Progenitor cell of endocrine pancreas (in vitro differentiated cells): ENCODE measurements at regions not wholly inside any gene's neighbourhood (a gene's known extent, or its start where the extent isn't known, plus 50 kb on each side); places are given as distances from the start of the nearest gene placed in this dataset.
A peak's percentile ranks its signal among the peaks of the same experiment; 100 is the strongest.

Experiments used
- DNase-seq: peaks from one replicate; pipeline ENCODE4 v3.0.0; 2021; ENCODE audit warnings: low spot score; ENCODE audit not compliant: unreplicated experiment
- H3K27ac Mint-ChIP-seq: 2 replicates; pipeline ENCODE4 v1.8.0; 2021; ENCODE audit warnings: mild to moderate bottlenecking, moderate library complexity, mixed read lengths
- H3K27me3 Mint-ChIP-seq: 2 replicates; pipeline ENCODE4 v1.8.0; 2021; ENCODE audit warnings: mixed read lengths
- H3K36me3 Mint-ChIP-seq: 2 replicates; pipeline ENCODE4 v1.8.0; 2022; ENCODE audit warnings: mixed read lengths; ENCODE audit not compliant: insufficient read depth
- H3K4me1 Mint-ChIP-seq: 2 replicates; pipeline ENCODE4 v1.8.0; 2021; ENCODE audit warnings: low read depth, mixed read lengths
- H3K4me3 Mint-ChIP-seq: 2 replicates; pipeline ENCODE4 v1.8.0; 2021; ENCODE audit warnings: low read depth, mild to moderate bottlenecking, moderate library complexity, mixed read lengths
- H3K9me3 Mint-ChIP-seq: 2 replicates; pipeline ENCODE4 v1.8.0; 2021; ENCODE audit warnings: low read depth, mixed read lengths
- TF ChIP-seq, protein P1 (sequence below): fragments of 200-600 bp; sonication (generic); IDR thresholded peaks from one replicate; pipeline ENCODE4 v1.5.0; 2021; ENCODE audit warnings: antibody characterized with exemption, mild to moderate bottlenecking; ENCODE audit not compliant: unreplicated experiment

DNA sequence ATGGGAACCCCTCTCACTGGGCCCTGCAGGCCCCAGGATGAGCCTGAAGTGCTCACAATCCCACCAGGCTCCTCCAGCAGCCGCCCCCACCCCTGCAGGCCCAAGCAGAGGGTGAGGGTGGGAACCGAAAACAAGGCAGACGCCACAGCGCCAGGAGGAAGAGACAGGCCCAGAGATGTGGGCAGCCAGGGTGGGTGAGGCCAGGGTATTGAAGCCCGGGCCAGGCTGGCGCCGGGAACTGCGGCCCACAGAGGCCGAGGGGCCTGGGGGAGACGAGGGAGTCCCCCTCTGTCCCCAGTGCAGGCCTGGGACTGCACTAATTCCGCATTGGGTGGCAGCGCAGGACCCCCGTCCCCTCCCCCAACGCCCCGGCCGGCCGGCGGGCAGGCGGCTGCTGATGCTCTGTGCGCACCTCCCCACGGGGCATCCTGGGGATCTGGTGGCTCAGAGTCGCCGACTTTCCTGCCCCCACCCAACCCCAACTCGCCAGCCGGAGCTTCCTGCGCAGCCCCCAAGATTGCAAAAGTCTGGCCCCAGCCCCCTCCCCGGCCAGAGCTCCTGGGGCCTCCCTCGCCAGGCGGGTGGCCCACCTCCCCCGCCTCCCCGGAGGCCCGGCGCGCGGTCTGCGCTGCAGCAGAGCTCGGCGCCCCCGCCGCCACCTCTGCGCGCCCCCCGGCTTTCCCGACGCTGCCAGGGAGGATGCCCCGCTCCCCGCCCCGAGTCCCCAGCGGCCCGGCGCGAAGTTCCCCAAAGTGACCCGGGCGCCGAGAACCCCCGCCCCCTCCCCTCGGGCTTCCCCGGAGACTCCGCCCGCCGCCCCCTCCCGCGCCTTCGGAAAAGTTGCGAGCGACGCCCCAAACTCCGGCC lies 107.8 kb downstream of the ENGASE start:
- Mint-ChIP-seq H3K4me3 (peak overlapping the region; percentile 38), H3K27me3 (peaks cover 87% of the 10 kb centered on the region), H3K36me3 (no peaks in the 10 kb centered on the region), H3K4me1 (peaks cover 2% of the 10 kb centered on the region), H3K27ac (no peak overlapping the region), H3K9me3 (no peaks in the 10 kb centered on the region)
- TF ChIP-seq, protein P1, sequence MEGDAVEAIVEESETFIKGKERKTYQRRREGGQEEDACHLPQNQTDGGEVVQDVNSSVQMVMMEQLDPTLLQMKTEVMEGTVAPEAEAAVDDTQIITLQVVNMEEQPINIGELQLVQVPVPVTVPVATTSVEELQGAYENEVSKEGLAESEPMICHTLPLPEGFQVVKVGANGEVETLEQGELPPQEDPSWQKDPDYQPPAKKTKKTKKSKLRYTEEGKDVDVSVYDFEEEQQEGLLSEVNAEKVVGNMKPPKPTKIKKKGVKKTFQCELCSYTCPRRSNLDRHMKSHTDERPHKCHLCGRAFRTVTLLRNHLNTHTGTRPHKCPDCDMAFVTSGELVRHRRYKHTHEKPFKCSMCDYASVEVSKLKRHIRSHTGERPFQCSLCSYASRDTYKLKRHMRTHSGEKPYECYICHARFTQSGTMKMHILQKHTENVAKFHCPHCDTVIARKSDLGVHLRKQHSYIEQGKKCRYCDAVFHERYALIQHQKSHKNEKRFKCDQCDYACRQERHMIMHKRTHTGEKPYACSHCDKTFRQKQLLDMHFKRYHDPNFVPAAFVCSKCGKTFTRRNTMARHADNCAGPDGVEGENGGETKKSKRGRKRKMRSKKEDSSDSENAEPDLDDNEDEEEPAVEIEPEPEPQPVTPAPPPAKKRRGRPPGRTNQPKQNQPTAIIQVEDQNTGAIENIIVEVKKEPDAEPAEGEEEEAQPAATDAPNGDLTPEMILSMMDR, result no peak
- no peak for DNase-seq

DNA sequence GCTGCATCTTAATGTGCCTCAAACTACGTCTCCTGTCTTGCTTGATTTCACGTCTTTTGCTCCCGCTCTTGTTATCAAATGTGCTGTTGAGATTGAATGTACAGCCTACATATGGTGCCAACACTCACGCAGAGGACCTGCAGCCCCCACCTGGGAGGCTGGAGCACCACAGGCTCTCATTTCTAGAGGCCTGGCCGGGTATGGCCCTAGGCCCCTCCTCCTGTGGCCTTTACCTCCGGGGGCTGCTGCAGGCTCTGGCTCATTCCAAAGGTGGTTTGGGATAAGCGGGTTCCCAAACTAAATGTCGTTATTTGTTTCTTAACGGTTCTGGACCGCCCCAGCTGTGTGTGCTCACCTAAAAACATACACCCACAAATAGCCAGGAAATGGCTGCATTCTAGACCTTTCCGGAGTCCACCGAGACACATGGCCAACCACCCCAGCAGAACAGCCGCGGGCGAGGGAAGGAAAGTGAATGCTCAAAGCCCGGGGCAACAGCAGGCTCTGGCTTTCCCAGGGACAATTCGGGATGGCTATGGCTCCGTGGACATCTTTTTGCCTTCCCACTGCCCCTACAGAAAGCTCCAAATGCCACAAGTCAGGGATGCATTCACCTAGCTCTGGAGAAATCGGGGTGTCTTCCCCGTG lies 105.9 kb downstream of the ENGASE start:
- H3K27me3 Mint-ChIP-seq, result peaks cover 76% of the 10 kb centered on the region
- DNase-seq, result no peak

DNA sequence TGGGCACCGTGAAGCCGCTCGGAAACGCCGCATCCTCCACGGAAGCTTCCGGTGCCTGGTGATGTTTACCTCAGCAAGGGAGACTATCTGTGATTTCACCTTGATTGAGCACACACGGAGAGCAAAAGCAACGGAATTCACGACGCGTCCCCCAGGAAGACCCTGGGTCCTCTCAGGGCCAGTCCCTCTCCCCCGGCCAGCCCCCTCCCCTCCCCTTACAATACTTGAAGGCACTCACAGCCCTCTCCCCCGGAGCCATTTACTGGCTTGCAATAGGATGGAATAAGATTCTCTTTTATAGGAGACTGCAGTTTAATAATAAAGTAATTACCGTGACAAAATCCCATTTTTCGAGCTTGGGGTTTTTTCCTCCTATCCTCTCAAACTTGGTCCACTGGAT lies 104.7 kb downstream of the ENGASE start:
- H3K36me3 Mint-ChIP-seq, result no peaks in the 10 kb centered on the region
- DNase-seq, result no peak
- TF ChIP-seq, protein P1, result no peak
- H3K4me3 Mint-ChIP-seq, result no peak overlapping the region
- H3K4me1 Mint-ChIP-seq, result peaks cover 2% of the 10 kb centered on the region
- H3K9me3 Mint-ChIP-seq, result no peaks in the 10 kb centered on the region
- H3K27me3 Mint-ChIP-seq, result peaks cover 65% of the 10 kb centered on the region
- H3K27ac Mint-ChIP-seq, result no peak overlapping the region

More for the DNA sequence above, 105.9 kb downstream of the ENGASE start:
- Mint-ChIP-seq H3K27ac (no peak overlapping the region), H3K9me3 (no peaks in the 10 kb centered on the region), H3K4me3 (no peak overlapping the region), H3K4me1 (peaks cover 2% of the 10 kb centered on the region), H3K36me3 (no peaks in the 10 kb centered on the region)
- TF ChIP-seq, protein P1, result no peak

DNA sequence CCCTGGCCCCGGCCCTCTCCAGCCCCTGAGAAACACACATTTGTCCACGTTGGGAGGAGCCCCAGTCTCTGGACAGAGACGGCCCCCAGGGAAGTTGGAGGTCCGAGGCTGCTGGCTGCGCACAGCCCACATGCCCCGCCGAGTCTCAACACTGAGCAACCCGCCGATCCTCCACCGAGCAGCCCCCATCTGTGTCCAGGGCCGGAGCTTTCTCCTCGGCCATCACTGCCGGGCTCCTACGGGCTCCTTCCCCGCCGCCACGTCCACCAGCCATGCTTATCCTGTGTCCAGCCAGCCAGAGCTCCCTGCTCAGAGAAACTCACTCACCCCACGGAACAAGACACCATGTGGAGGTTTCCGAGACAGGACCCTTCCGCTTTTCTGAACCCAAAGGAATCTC lies 103.3 kb downstream of the ENGASE start:
- Mint-ChIP-seq H3K4me1 (no peaks in the 10 kb centered on the region), H3K27ac (no peak overlapping the region), H3K9me3 (no peaks in the 10 kb centered on the region), H3K27me3 (peaks cover 56% of the 10 kb centered on the region), H3K4me3 (no peak overlapping the region), H3K36me3 (no peaks in the 10 kb centered on the region)
- TF ChIP-seq, protein P1, result no peak
- DNase-seq, result no peak

DNA sequence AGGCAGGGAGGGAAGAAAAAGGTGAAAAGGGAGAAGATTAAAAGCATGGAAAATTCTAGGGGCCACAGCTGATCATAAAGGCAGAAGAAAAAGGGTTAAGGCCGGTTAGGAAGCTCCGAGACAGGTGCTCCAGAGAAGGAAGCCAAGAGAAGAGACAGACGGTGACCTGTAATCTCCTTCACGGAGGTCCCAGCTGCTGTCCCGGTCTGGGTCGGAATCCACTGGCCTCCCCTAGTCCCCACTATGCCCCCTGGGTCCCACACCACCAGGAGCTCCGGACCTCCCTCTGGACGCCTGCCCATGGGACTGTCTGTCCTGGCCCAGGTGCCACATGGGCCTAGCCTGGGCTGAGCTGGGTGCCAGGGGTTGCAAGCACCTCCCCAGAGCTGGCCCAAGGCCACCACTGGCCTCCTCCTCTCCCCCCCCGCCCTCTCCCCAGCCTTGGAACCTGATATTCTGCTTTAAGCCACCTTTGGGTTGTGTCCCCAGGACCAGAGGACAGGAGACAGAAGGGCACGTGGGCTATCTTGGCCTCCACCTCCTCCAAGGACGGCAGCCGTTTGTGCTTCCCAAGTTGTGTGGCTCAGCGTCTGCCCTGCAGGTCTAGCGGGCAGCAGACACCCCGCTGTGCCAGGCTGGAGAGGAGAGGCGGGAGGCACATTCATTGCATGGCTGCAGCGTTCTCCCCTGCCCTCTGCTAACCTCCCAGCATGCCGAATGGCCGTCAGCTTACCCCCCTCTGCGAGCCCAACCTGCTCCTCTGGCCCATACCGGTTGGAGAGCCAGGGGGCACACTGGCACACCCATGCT lies 102.4 kb downstream of the ENGASE start:
- no peak overlapping the region for H3K4me3 Mint-ChIP-seq
- TF ChIP-seq, protein P1, result no peak
- H3K4me1 Mint-ChIP-seq, result no peaks in the 10 kb centered on the region
- no peak overlapping the region for H3K27ac Mint-ChIP-seq
- H3K27me3 Mint-ChIP-seq, result peaks cover 54% of the 10 kb centered on the region
- H3K9me3 Mint-ChIP-seq, result no peaks in the 10 kb centered on the region
- no peaks in the 10 kb centered on the region for H3K36me3 Mint-ChIP-seq
- no peak for DNase-seq
